Thoracic aorta (tissue), 2 donors: ENCODE measurements at regions not wholly inside any gene's neighbourhood (a gene's known extent, or its start where the extent isn't known, plus 50 kb on each side); places are given as distances from the start of the nearest gene placed in this dataset.

Source experiments
- ATAC-seq: fragments of 150-250 bp; one replicate; pipeline ENCODE4 v1.8.0; 2017; ENCODE audit warnings: low read depth; ENCODE audit not compliant: insufficient number of reproducible peaks, low FRiP score
- DNase-seq: peaks from one replicate; pipeline ENCODE4 v3.0.0-alpha.2; 2020; ENCODE audit warnings: low spot score
- H3K27ac ChIP-seq, 2 donors: fragments of 200-600 bp; sonication (generic); 1 replicate in 1 of 2; 2 replicates in 1 of 2; pipeline ENCODE4 v1.5.1; 2016; ENCODE audit warnings: mild to moderate bottlenecking in 2 of 2, moderate library complexity in 2 of 2
- H3K27me3 ChIP-seq: fragments of 200-600 bp; sonication (generic); replicated peaks from 2 replicates; pipeline ENCODE4 v1.6.0; 2016; ENCODE audit warnings: mild to moderate bottlenecking; ENCODE audit not compliant: insufficient read depth
- H3K36me3 ChIP-seq: fragments of 200-600 bp; sonication (generic); one replicate; pipeline ENCODE4 v1.5.1; 2016
- H3K4me1 ChIP-seq, 2 donors: fragments of 200-600 bp; sonication (generic); 1 replicate in 1 of 2; 2 replicates in 1 of 2; pipeline versions ENCODE4 v1.5.1 to v1.6.0; 2016; ENCODE audit warnings: low read depth in 2 of 2, mild to moderate bottlenecking in 1 of 2; ENCODE audit not compliant: control insufficient read depth in 1 of 2
- H3K4me3 ChIP-seq: fragments of 200-600 bp; sonication (generic); 2 replicates; pipeline ENCODE4 v1.5.1; 2016; ENCODE audit warnings: mild to moderate bottlenecking
- H3K9me3 ChIP-seq: fragments of 200-600 bp; sonication (generic); 2 replicates; pipeline ENCODE4 v1.5.1; 2016
- CTCF ChIP-seq: fragments of 200-600 bp; sonication (generic); IDR thresholded peaks from one replicate; pipeline ENCODE4 v1.5.1; 2019; ENCODE audit warnings: antibody characterized with exemption

- no peak for TF ChIP-seq CTCF
- no peak for ATAC-seq
- H3K9me3 ChIP-seq: no peaks in the 10 kb centered on the region
- DNase-seq: no peak
- H3K4me3 ChIP-seq: no peak overlapping the region
- H3K27ac ChIP-seq: no peak overlapping the region
- no peaks in the 10 kb centered on the region for H3K36me3 ChIP-seq
- no peaks in the 10 kb centered on the region for H3K27me3 ChIP-seq
- no peaks in the 10 kb centered on the region for H3K4me1 ChIP-seq
Measured at GRCh38 chr14:46051796-46052195, 599.8 kb downstream of the RPL10L start.

GRCh38 chr14:46048127-46048526 lies 603.5 kb downstream of the RPL10L start:
- no peak for ATAC-seq
- H3K4me3 ChIP-seq: no peak overlapping the region

GRCh38 chr14:46036099-46036498 lies 615.5 kb downstream of the RPL10L start:
- Histone ChIP-seq H3K27me3 (no peaks in the 10 kb centered on the region), H3K36me3 (no peaks in the 10 kb centered on the region), H3K4me3 (no peak overlapping the region), H3K9me3 (peaks cover 3% of the 10 kb centered on the region), H3K27ac (no peak overlapping the region), H3K4me1 (no peaks in the 10 kb centered on the region)
- no peak for TF ChIP-seq CTCF
- ATAC-seq (no peak), DNase-seq (no peak)

More at GRCh38 chr14:46048127-46048526, 603.5 kb downstream of the RPL10L start:
- no peak for DNase-seq
- Histone ChIP-seq H3K27ac (no peak overlapping the region), H3K27me3 (no peaks in the 10 kb centered on the region), H3K9me3 (no peaks in the 10 kb centered on the region), H3K4me1 (no peaks in the 10 kb centered on the region), H3K36me3 (no peaks in the 10 kb centered on the region)
- TF ChIP-seq CTCF: no peak

- Histone ChIP-seq H3K4me3 (no peak overlapping the region), H3K27me3 (no peaks in the 10 kb centered on the region), H3K9me3 (peaks cover 3% of the 10 kb centered on the region), H3K27ac (no peak overlapping the region), H3K36me3 (no peaks in the 10 kb centered on the region), H3K4me1 (no peaks in the 10 kb centered on the region)
- ATAC-seq (no peak), DNase-seq (no peak)
- TF ChIP-seq CTCF: no peak
Measured at GRCh38 chr14:46034305-46034704, 617.3 kb downstream of the RPL10L start.

GRCh38 chr14:46018846-46019420 lies 632.6 kb downstream of the RPL10L start:
- DNase-seq (no peak), ATAC-seq (no peak)
- Histone ChIP-seq H3K27ac (no peak overlapping the region), H3K4me3 (no peak overlapping the region), H3K36me3 (no peaks in the 10 kb centered on the region), H3K9me3 (no peaks in the 10 kb centered on the region), H3K27me3 (no peaks in the 10 kb centered on the region), H3K4me1 (no peaks in the 10 kb centered on the region)
- TF ChIP-seq CTCF: no peak
